C4-2B (cell line): ENCODE measurements at regions not wholly inside any gene's neighbourhood (a gene's known extent, or its start where the extent isn't known, plus 50 kb on each side); places are given as distances from the start of the nearest gene placed in this dataset.

Experiments
- ZFX ChIP-seq: fragments of 450-650 bp; IDR thresholded peaks from 2 replicates; pipeline ENCODE4 v1.6.1; 2017
- TF ChIP-seq, protein P1 (sequence below): fragments of 450-650 bp; conservative IDR thresholded peaks from 2 replicates; pipeline ENCODE4 v1.5.1; 2017; ENCODE audit warnings: mild to moderate bottlenecking

DNA sequence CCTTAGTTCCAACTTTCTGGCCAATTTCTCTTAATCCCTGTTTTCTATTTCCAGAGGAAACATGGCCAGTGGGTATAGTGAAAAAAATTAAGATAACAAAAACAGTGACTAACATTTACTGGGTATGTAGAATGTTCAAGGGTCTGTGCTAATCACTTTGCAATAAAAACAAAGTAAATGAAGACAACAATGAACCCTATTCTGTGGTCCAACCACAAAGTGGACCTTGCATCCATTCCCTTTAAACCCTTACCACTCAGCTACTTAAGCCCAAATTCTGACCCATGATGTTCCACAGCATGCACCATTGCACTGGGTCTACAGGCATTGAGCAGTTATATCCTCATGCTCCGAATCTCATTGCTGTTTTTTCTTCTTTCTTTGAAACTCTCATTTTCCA, 179.9 kb upstream of the PRKCQ start:
- TF ChIP-seq, protein P1, sequence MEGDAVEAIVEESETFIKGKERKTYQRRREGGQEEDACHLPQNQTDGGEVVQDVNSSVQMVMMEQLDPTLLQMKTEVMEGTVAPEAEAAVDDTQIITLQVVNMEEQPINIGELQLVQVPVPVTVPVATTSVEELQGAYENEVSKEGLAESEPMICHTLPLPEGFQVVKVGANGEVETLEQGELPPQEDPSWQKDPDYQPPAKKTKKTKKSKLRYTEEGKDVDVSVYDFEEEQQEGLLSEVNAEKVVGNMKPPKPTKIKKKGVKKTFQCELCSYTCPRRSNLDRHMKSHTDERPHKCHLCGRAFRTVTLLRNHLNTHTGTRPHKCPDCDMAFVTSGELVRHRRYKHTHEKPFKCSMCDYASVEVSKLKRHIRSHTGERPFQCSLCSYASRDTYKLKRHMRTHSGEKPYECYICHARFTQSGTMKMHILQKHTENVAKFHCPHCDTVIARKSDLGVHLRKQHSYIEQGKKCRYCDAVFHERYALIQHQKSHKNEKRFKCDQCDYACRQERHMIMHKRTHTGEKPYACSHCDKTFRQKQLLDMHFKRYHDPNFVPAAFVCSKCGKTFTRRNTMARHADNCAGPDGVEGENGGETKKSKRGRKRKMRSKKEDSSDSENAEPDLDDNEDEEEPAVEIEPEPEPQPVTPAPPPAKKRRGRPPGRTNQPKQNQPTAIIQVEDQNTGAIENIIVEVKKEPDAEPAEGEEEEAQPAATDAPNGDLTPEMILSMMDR: no peak
- TF ChIP-seq ZFX: no peak
